ENCODE measurements at regions not wholly inside any gene's neighbourhood (a gene's known extent, or its start where the extent isn't known, plus 50 kb on each side); places are given as distances from the start of the nearest gene placed in this dataset.

DNA sequence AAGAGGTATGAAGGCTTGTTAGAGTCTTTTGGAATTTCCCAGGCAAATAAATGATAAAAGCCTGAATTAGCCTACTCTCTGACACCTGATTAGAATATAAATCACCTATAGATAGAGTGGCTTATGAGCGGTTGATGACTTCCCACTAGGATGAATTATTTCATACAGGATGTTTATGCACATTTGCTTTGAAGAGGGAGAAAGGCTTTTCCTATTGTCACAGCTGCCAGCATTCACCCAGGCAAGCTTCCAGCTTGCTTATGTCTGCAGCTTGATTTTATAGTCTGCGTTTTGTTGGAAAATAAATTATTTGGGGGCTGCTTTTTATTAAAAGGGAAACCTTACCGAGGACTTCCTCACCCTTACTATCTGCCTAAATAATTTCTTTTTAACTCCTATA lies 51.3 kb upstream of the EIF2S2 start:
- Mint-ChIP-seq H3K4me3 (no peak overlapping the region), H3K27me3 (peaks cover 12% of the 10 kb centered on the region), H3K4me1 (no peaks in the 10 kb centered on the region), H3K36me3 (no peaks in the 10 kb centered on the region), H3K27ac (no peak overlapping the region), H3K9me3 (no peaks in the 10 kb centered on the region)
- ATAC-seq, result no peak

DNA sequence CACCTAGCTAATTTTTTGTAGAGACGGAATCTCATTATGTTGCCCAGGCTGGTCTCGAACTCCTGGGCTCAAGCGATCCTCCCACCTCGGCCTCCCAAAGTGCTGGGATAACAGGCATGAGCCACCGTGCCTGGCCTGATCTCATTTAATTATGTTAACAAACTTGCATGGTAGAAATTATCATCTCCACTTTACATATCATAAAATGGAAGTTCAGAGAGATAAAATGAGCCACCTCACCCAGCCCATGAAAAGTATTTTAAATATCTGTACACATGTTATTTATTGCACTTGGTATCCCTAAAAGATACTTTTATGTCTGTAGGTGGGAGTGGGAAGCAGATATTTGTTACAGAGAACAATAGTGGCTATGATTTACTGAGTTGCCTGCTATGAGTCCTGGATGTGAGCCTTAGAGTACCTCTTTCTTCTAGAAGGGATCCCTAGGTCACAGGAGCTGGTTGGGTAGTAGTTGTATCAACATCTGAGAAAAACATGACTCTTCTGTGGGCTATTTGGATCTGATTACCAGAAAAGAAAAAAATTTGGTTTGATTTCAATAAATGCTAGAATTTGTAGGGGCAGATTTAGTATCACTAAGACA lies 52.4 kb upstream of the EIF2S2 start:
- Mint-ChIP-seq H3K27me3 (peaks cover 12% of the 10 kb centered on the region), H3K36me3 (no peaks in the 10 kb centered on the region), H3K27ac (no peak overlapping the region), H3K4me1 (no peaks in the 10 kb centered on the region), H3K4me3 (no peak overlapping the region), H3K9me3 (no peaks in the 10 kb centered on the region)
- ATAC-seq, result no peak

DNA sequence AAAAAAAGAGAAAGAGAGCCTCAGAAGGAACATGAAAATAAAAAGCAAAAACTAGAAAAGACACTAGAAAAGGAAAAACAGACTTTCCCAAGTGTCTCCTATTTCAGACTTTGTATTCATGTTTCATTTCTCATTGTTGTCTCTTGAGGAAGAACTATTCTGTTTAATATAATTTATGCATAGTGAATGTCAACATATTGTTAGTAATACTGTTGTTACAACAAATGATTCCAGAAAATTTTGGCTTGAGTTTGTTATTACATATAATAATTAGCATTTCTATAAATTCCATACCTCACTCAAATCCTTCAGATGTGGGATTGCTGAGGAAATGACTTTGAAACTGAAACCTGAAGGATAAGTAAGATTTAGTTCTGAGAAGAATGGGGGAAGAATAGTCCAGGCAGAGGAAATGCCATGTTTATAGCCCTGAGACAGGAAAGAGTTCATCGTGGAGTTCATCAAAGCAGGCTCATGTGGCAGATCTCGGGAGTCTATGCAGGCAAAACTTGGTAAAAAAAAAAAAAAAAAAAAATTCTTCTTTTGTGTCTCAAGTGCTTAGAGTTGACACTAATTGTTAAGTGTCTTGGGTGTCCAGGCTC lies 53.1 kb upstream of the EIF2S2 start:
- no peaks in the 10 kb centered on the region for H3K4me1 Mint-ChIP-seq
- no peaks in the 10 kb centered on the region for H3K9me3 Mint-ChIP-seq
- peaks cover 14% of the 10 kb centered on the region for H3K27me3 Mint-ChIP-seq
- H3K27ac Mint-ChIP-seq, result no peak overlapping the region
- no peak overlapping the region for H3K4me3 Mint-ChIP-seq
- ATAC-seq, result no peak
- H3K36me3 Mint-ChIP-seq, result no peaks in the 10 kb centered on the region

DNA sequence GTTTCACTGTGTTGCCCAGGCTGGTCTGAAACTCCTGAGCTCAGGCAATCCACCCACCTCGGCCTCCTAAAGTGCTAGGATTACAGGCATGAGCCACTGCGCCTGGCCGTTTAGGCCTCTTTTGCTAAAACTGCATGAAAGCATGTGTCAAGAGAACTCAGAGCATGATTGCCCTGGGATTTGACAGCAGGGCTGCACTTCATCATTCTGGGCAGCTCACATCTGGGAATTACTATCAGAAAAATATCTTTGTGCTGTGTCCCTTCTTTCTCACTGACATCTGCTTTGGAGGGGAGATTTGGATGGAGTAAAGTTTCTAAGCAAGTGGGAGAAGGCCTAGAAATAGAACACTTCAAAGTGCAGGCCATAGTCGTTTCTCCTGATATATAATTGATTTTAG lies 59.6 kb upstream of the EIF2S2 start:
- Mint-ChIP-seq H3K4me1 (no peaks in the 10 kb centered on the region), H3K27me3 (peaks cover 21% of the 10 kb centered on the region), H3K27ac (no peak overlapping the region), H3K36me3 (no peaks in the 10 kb centered on the region), H3K4me3 (no peak overlapping the region), H3K9me3 (no peaks in the 10 kb centered on the region)
- no peak for ATAC-seq

DNA sequence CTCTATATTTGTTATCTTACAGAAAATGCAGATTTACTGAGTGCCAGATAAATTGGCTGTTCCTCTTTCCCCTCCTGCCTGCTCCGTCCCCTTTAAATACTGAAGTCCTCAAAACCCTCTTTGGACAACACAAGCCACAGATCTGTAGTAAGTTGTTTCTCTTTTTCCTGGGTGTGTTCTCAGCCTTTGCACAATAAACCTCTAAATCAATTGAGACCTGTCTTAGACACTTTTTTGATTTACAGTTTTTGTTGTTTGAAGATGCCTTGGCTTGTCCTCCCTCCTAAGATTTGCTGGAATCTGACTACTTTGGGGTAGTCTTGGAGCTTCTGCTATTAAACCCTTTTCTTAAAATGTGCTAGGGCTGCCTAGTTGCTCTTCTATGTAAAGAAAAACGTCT lies 60.9 kb upstream of the EIF2S2 start:
- Mint-ChIP-seq H3K27ac (no peak overlapping the region), H3K4me3 (no peak overlapping the region), H3K4me1 (no peaks in the 10 kb centered on the region), H3K9me3 (no peaks in the 10 kb centered on the region), H3K36me3 (no peaks in the 10 kb centered on the region), H3K27me3 (peaks cover 10% of the 10 kb centered on the region)
- ATAC-seq, result no peak

DNA sequence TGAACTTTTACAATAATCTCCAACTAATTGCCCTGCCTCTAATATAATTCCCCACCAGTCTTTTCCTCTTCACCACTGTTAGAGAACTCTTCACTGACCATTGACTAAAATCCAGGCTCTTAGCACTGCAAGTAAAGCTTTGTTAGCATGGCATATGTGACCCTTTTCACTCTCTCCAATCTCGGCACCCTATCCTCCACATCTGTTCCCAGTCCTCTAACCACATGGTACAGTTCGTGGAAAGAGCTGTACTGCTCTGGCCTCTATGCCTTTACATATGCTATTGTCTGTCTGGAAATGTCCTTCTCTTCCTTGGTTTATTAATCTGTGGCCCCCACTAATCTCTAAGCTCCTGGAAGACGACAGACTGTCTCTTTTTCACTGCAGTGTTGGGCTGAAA lies 63.0 kb upstream of the EIF2S2 start:
- Mint-ChIP-seq H3K27me3 (peaks cover 7% of the 10 kb centered on the region), H3K36me3 (no peaks in the 10 kb centered on the region), H3K4me1 (no peaks in the 10 kb centered on the region)

DNA sequence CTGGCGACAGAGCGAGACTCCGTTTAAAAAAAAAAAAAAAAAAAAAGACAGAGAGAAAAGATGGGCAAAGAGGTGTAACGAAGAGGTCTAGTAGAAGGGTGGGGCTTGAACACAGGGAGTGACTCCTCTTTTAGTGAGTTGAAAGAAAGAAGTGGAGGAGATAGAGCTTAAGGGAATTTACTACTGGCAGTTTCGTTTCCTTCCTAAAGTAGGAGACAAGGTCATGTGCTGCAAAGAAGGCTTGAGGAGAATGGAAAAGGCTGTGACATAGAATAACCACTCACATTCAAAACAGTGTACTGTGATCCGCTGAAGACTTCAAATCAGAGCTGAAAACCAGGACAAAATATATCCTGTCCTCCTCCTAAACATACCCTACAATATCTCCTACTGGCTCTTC lies 63.8 kb upstream of the EIF2S2 start:
- no peak overlapping the region for H3K4me3 Mint-ChIP-seq
- no peaks in the 10 kb centered on the region for H3K27me3 Mint-ChIP-seq
- no peak overlapping the region for H3K27ac Mint-ChIP-seq
- H3K36me3 Mint-ChIP-seq, result no peaks in the 10 kb centered on the region
- ATAC-seq, result no peak
- H3K9me3 Mint-ChIP-seq, result no peaks in the 10 kb centered on the region
- H3K4me1 Mint-ChIP-seq, result no peaks in the 10 kb centered on the region

More for the DNA sequence above, 63.0 kb upstream of the EIF2S2 start:
- H3K27ac Mint-ChIP-seq, result no peak overlapping the region
- H3K9me3 Mint-ChIP-seq, result no peaks in the 10 kb centered on the region
- H3K4me3 Mint-ChIP-seq, result no peak overlapping the region
- ATAC-seq, result no peak

DNA sequence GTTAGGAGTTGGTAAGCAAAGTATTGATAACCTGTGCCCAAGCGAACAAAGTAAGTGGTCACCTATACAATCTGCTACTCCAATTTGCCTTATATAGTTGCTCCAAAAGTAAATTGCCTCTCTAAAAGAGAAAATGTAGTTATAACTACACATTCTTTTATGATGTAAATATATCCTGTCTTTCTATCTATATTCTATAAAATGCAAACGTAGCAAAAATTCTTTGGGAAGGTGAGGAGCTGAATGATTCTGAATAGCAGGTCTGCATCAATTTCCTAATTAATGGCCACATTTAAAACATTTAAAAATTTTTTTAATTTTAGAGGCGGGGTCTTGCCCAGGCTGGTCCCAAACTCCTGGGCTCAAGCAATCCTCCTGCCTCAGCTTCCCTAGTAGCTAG lies 64.2 kb upstream of the ASIP start:
- peaks cover 10% of the 10 kb centered on the region for H3K4me1 Mint-ChIP-seq
- H3K27ac Mint-ChIP-seq, result no peak overlapping the region
- ATAC-seq, result no peak
- no peaks in the 10 kb centered on the region for H3K36me3 Mint-ChIP-seq
- H3K9me3 Mint-ChIP-seq, result no peaks in the 10 kb centered on the region
- H3K4me3 Mint-ChIP-seq, result no peak overlapping the region
- no peaks in the 10 kb centered on the region for H3K27me3 Mint-ChIP-seq

DNA sequence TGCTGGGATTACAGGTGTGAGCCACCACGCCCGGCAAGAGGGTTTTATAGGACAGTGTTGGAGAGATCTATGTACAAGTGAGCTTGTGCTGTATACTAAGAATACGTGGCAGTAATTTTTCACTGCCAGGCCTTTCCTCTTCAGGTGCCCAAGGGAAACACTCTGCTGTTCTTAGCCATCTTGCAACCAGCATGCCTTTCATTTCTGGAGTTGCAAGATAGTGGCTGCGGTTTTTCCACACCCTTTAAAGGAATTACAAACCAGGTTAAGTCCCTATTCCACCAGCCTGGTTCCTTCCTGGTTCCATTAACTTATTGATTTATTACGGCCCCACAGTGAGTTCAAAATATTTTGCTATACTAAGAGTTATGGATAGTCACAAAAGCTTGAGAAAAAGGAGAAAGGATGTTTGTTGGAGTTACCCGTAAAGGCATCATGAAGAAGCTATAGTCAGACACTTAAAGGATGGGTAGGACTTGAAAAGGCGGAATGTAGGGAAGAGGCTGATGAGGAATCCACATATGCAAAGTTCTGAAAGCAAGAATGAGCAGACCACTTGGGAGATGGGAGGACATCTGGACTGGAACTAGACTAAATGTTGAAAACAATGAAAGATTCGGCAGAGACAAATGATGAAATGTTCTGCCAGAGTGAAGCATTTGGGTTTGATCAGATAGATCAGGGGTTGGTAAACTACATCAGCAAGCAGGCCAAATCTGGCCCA lies 61.4 kb upstream of the ASIP start:
- Mint-ChIP-seq H3K4me3 (no peak overlapping the region), H3K27me3 (peaks cover 12% of the 10 kb centered on the region)

DNA sequence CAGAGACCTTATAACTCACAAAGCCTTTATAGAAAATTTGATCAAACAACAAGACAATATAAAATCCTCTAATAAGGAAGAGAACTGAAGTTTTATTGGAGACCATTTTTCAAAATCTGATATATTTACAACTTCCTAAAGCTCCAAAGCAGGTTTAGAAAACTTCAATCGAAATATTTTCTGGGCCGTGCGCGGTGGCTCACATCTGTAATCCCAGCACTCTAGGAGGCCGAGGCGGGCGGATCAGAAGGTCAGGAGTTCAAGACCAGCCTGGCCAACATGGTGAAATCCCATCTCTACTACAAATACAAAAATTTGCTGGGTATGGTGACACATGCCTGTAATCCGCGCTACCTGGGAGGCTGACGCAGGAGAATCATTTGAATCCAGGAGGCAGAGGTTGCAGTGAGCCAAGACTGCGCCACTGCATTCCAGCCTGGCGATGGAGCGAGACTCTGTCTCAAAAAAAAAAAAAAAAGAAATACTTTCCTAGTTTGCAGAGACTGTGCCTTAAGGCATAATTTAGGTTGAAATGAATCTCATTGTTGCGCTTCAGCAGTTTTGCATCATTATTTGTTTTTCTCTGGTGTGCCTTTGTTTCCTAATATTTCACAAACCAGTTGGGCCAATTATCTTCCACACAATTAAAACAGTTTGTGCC lies 60.6 kb upstream of the ASIP start:
- Mint-ChIP-seq H3K27me3 (peaks cover 12% of the 10 kb centered on the region), H3K4me3 (no peak overlapping the region), H3K4me1 (peaks cover 10% of the 10 kb centered on the region), H3K36me3 (no peaks in the 10 kb centered on the region), H3K9me3 (no peaks in the 10 kb centered on the region), H3K27ac (no peak overlapping the region)
- no peak for ATAC-seq

More for the DNA sequence above, 61.4 kb upstream of the ASIP start:
- Mint-ChIP-seq H3K4me1 (peaks cover 10% of the 10 kb centered on the region), H3K27ac (no peak overlapping the region), H3K9me3 (no peaks in the 10 kb centered on the region), H3K36me3 (no peaks in the 10 kb centered on the region)
- ATAC-seq, result no peak

DNA sequence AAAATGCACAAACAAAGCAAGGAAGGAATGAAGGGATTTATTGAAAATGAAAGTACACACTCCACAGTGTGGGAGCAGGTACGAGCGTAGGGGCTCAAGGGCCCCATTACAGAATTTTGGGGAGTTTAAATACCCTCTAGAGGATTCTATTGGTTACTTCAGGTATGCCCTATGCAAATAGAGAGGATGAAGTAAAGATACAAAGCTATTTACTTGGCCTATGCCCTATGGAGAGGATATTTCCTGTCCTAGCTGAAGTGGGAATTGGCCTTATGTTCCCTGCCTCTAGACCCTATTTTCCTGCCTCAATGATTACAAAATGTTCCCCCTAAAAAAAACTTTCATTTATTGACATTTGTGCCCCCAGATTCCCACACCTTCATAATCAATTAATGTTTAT lies 59.7 kb upstream of the ASIP start:
- H3K4me3 Mint-ChIP-seq, result no peak overlapping the region
- H3K4me1 Mint-ChIP-seq, result peaks cover 10% of the 10 kb centered on the region
- H3K9me3 Mint-ChIP-seq, result no peaks in the 10 kb centered on the region
- no peaks in the 10 kb centered on the region for H3K36me3 Mint-ChIP-seq
- peaks cover 12% of the 10 kb centered on the region for H3K27me3 Mint-ChIP-seq
- no peak overlapping the region for H3K27ac Mint-ChIP-seq
- no peak for ATAC-seq

DNA sequence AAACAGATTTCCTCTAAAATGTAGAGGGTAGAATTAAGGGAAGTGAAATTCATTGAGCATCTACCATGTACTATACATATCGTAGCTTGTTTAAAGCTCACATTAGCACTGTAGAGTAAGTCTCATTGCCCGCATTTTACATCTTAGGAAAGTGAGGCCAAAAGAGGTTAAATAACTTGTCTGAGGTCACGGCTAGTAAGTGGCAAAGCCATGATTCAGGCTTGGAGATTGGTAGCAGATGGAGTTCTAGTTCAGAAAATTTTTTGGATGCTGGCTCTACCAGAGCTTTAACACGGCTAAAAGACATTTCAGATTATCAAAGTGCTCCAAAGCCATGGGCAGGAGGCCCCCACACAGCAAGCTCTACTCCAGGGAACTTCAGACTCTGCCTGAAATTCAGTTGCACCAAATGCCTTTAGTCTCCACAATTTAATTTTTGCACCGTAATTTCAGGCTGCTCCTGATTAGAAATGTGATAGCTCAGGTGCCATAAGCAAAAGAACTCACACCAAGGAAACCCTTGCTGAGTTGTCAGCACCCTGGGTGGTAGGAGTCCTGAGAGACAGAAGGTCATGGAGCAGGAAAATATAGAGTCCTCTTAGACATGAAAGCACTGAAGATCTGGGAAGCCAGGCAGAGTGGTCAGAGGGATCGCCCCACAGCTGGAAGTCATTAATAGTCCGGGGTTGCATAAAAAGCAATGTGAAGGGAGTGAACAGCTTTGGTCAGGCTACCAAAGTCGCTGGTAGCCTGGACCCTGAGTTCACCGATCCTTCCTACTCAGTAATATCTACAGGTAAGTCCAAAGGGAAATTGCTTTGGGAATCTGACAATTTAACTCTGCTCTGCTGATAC lies 55.2 kb upstream of the ASIP start:
- H3K27ac Mint-ChIP-seq, result no peak overlapping the region
- H3K4me1 Mint-ChIP-seq, result peaks cover 9% of the 10 kb centered on the region
- peaks cover 27% of the 10 kb centered on the region for H3K27me3 Mint-ChIP-seq
- no peaks in the 10 kb centered on the region for H3K9me3 Mint-ChIP-seq
- H3K36me3 Mint-ChIP-seq, result no peaks in the 10 kb centered on the region
- no peak for ATAC-seq
- no peak overlapping the region for H3K4me3 Mint-ChIP-seq

DNA sequence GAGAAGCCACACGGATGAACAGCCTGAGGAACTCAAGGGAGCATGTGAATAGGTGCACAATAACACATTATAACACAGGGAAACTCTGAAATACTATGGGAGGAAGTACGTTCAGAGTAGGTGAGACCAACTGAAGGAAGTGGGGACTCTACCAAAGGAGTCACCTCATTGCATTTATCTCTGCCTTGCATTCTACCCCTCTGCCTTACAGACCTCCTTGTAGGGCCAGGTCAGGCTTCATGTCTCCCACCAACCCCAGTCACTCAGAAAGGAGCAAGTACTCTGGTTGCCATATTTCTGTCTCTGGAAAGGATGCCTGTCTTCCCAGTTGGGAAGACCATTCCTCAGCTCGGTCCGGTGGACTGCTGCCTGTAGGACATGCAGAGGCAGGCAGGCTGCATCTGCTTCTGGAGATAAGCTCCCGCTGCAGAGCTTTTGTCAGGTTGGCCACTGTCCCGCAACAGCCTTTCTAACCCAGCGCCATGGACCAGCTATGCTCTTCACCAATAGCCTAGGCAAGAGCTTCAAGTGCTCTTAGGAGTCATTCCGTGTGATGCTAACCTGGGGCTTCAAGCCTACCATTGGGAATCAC lies 51.6 kb upstream of the ASIP start:
- no peaks in the 10 kb centered on the region for H3K4me1 Mint-ChIP-seq
- ATAC-seq, result no peak
- H3K4me3 Mint-ChIP-seq, result no peak overlapping the region
- no peak overlapping the region for H3K27ac Mint-ChIP-seq
- no peaks in the 10 kb centered on the region for H3K36me3 Mint-ChIP-seq
- no peaks in the 10 kb centered on the region for H3K9me3 Mint-ChIP-seq
- H3K27me3 Mint-ChIP-seq, result peaks cover 36% of the 10 kb centered on the region

DNA sequence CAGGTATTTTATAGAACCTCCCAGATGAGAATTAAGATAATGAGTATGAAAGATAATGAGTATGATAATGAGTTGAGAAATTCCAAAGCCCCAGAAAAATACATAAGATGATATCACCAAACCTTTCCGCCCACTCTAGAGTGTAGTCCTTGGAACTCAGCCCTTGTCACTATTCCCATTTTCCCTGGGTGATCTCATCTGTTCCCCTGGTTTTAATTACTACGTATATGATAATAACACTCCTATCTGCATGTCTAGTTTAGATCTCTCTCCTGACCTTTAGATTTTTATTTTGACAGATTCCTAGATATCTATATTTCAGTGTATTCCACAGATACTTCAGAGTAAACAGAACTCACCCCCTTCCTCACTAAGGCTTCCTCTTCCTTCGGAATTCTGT lies 51.0 kb upstream of the ASIP start:
- Mint-ChIP-seq H3K4me1 (no peaks in the 10 kb centered on the region), H3K4me3 (no peak overlapping the region), H3K36me3 (no peaks in the 10 kb centered on the region), H3K27me3 (peaks cover 42% of the 10 kb centered on the region), H3K9me3 (no peaks in the 10 kb centered on the region), H3K27ac (no peak overlapping the region)
- no peak for ATAC-seq

DNA sequence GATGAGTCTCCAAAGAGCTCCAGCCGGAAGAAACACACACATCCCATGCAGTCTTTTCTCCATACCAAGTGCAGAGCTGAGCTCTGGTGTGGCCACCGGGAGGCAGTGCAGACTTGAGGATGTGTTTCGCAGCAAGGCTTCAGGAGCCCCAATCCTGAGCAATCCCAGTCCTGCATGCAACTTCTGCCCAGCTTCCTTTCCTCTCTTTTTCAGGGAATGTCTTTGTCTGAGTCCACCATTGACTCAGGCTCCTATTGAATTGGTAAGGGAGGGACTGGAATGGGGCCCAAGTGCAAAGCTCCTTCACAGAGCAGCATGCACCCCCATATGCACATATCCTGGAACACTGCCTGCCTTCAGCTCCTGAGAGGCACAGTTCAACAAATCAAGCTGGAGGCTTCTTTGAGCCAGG lies 50.5 kb upstream of the ASIP start:
- H3K27me3 Mint-ChIP-seq, result peaks cover 45% of the 10 kb centered on the region
- H3K27ac Mint-ChIP-seq, result no peak overlapping the region
- H3K4me1 Mint-ChIP-seq, result no peaks in the 10 kb centered on the region
- H3K36me3 Mint-ChIP-seq, result no peaks in the 10 kb centered on the region
- H3K4me3 Mint-ChIP-seq, result no peak overlapping the region
- ATAC-seq, result peak; percentile 60
- H3K9me3 Mint-ChIP-seq, result no peaks in the 10 kb centered on the region

Measured in stimulated activated memory B cell treated with anti-CD40 and anti-IgM and Interleukin-4, amounts not matched to agents 10 μg/mL and 1 μg/mL and 100 μg/mL, for 72 hours (primary cell).